ENCODE measurements at regions not wholly inside any gene's neighbourhood (a gene's known extent, or its start where the extent isn't known, plus 50 kb on each side); places are given as distances from the start of the nearest gene placed in this dataset.
A peak's percentile ranks its signal among the peaks of the same experiment; 100 is the strongest.

DNA sequence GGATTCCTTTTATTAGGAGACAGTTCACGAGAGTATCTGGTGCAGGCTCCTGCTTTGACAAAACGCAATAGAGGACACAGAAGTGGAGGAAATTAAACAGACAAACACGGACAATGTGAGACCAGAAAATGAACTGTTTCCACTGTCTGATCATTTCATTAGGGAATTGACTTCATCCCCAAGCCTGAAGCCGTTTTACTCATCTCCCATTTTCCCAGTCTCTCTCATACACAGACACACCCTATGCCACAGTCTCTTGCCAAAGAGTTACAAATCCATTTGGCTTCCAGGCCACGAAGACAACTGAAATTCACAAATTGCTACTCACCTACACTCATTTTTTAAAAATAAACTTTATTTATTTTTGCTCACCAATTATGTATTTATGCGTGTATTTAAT lies 1087.8 kb upstream of the TMEM132C start:
- peak in 1 of 2 donors; percentile 80 for DNase-seq (ENCODE audit: low read depth in 2 of 2)
- H3K4me3 ChIP-seq (replicated peaks in 1 of 2; ENCODE audit: low read depth in 2 of 2, low read length in 2 of 2), result no peak overlapping the region
- TF ChIP-seq, protein P1, sequence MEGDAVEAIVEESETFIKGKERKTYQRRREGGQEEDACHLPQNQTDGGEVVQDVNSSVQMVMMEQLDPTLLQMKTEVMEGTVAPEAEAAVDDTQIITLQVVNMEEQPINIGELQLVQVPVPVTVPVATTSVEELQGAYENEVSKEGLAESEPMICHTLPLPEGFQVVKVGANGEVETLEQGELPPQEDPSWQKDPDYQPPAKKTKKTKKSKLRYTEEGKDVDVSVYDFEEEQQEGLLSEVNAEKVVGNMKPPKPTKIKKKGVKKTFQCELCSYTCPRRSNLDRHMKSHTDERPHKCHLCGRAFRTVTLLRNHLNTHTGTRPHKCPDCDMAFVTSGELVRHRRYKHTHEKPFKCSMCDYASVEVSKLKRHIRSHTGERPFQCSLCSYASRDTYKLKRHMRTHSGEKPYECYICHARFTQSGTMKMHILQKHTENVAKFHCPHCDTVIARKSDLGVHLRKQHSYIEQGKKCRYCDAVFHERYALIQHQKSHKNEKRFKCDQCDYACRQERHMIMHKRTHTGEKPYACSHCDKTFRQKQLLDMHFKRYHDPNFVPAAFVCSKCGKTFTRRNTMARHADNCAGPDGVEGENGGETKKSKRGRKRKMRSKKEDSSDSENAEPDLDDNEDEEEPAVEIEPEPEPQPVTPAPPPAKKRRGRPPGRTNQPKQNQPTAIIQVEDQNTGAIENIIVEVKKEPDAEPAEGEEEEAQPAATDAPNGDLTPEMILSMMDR (IDR thresholded peaks at IDR 0.05; ENCODE audit: low read depth, low read length), result no peak

DNA sequence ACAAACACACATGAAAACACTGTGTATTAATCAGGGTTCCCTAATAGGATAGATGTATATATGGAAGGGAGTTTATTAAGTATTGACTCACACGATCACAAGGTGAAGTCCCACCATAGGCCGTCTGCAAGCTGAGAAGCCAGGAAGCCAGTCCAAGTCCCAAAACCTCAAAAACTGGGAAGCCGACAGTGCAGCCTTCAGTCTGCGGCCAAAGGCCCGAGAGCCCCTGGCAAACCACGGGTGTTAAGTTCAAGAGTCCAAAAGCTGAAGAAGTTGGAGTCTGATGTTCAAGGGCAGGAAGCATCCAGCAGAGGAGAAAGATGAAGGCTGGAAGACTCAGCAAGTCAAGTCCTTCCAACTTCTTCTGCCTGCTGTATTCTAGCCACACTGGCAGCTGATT lies 1085.0 kb upstream of the TMEM132C start:
- TF ChIP-seq, protein P1 (IDR thresholded peaks at IDR 0.05; ENCODE audit: low read depth, low read length), result no peak
- no peak for DNase-seq (ENCODE audit: low read depth in 2 of 2)
- H3K4me3 ChIP-seq (replicated peaks in 1 of 2; ENCODE audit: low read depth in 2 of 2, low read length in 2 of 2), result no peak overlapping the region

DNA sequence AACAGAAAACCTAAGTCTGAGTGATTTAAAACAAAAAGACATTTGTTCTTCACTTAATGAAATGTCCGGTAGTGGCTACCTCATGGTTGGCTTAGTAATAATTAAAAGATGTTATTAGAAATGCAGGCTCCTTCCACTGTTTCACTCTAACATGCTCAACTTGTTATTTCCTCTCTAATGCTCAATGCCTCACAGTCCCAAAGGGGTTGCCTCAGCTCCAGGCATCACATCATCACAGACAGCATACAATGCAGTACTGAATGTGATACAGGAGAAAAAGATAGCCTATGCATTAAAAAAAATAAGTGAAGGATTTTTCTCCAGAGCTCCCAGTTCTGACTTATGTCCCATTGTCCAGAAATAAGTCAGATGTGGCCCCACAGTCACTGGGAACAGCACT lies 1077.0 kb upstream of the TMEM132C start:
- TF ChIP-seq, protein P1 (IDR thresholded peaks at IDR 0.05; ENCODE audit: low read depth, low read length), result no peak
- H3K4me3 ChIP-seq (replicated peaks in 1 of 2; ENCODE audit: low read depth in 2 of 2, low read length in 2 of 2), result no peak overlapping the region
- no peak for DNase-seq (ENCODE audit: low read depth in 2 of 2)

DNA sequence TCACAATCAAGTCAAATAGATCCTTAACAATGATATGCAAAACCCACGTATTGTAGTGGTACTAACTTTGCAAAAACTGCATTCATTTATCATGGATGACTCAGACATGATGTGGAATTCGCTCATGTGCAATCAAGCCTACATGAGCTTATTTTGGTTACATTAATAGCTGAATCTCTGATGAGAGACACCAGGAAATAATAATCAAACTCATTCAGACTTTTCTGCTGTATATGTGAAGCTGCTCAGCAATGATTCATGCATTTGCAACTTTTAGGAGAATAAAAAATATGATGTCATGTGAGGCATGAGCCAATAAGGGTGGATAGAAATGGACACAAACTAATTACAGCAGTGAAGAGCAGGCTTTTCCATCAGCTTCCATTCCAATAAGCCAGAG lies 1075.8 kb upstream of the TMEM132C start:
- TF ChIP-seq, protein P1 (IDR thresholded peaks at IDR 0.05; ENCODE audit: low read depth, low read length), result no peak
- DNase-seq (ENCODE audit: low read depth in 2 of 2), result peak; percentile 11 to 79
- no peak overlapping the region for H3K4me3 ChIP-seq (replicated peaks in 1 of 2; ENCODE audit: low read depth in 2 of 2, low read length in 2 of 2)

DNA sequence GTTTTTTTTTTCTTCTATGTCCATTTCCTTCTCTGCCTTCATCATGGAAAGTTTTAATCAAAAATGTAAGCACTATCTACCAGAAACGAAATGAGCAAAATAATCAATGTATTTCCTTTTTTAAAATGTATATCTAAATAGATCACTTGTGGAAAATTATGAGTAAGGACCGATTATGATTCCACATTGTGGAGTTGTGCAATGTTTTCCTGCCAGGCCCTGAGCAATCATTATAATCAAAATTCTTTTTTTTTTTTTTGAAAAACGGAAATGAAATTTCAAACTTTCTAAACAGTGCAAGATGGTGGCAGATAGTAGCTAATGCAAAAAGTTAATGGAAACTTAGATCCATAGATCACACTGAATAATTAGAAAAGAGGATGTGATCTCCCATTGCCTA lies 1074.6 kb upstream of the TMEM132C start:
- DNase-seq (ENCODE audit: low read depth in 2 of 2), result peak in 1 of 2 donors; percentile 39
- TF ChIP-seq, protein P1 (IDR thresholded peaks at IDR 0.05; ENCODE audit: low read depth, low read length), result no peak
- no peak overlapping the region for H3K4me3 ChIP-seq (replicated peaks in 1 of 2; ENCODE audit: low read depth in 2 of 2, low read length in 2 of 2)

DNA sequence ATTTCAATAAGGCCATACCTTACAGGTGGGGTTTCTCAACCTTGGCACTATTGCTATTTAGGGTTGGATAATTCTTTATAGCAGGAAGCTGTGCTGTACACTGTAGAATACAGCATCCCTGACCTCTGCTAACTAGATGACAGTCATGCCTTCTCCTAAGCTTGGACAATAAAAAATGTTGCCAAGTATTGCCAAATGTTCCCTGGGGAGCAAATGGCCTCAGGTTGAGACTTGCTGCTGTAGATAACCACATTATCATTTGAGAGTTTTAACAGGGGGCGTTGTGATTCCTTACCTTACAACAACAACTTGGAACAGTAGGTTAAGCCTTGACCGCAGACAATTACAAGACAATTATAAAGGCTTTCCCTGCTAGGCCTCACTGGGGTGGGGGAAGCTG lies 1073.6 kb upstream of the TMEM132C start:
- H3K4me3 ChIP-seq (replicated peaks in 1 of 2; ENCODE audit: low read depth in 2 of 2, low read length in 2 of 2), result no peak overlapping the region
- DNase-seq (ENCODE audit: low read depth in 2 of 2), result no peak
- TF ChIP-seq, protein P1 (IDR thresholded peaks at IDR 0.05; ENCODE audit: low read depth, low read length), result no peak

DNA sequence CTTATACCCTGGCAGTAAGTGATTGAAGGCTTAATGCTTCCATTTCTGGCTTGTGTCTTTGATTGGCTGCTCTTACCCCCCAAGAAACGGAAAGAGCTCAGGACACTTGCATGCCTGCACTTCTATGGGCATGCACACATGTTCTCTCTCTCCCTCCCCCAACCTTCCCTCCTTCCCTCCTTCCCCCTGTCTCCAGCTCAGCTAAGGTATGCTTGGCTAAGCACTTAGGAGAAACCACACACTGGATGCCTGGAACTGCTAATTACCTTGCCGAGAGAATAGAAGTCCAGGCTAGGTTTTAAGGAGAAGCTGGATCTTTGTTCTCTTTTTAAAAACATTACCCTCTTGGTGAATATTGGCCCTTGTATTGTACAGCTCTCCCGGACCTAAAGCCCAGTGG lies 1072.8 kb upstream of the TMEM132C start:
- TF ChIP-seq, protein P1 (IDR thresholded peaks at IDR 0.05; ENCODE audit: low read depth, low read length), result no peak
- DNase-seq (ENCODE audit: low read depth in 2 of 2), result no peak
- no peak overlapping the region for H3K4me3 ChIP-seq (replicated peaks in 1 of 2; ENCODE audit: low read depth in 2 of 2, low read length in 2 of 2)

All from cardiac fibroblast (primary cell).